ENCODE measurements at regions not wholly inside any gene's neighbourhood (a gene's known extent, or its start where the extent isn't known, plus 50 kb on each side); places are given as distances from the start of the nearest gene placed in this dataset.

DNA sequence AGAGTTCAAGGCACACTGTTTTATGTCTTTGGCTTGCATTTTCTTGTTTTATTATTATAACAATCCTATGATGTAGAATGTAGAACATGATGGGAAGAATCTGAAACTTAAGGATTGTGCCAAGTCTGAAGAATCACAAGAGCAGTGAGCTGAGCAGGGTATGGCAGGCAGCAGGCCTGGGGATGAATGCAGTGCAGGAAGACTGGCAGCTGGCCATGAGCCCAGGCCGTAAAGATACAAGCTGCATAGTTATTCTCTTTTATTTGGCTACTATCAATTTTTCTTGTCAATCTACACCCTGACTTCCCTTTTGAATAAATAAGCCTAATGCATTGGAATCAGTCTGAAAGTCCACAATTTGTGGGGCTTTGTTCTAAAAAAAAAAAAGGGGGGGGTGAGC, 89.6 kb upstream of the ARPP21 start:
- DNase-seq (ENCODE audit: low read depth): no peak
- no peak overlapping the region for H3K4me3 ChIP-seq (ENCODE audit: low read depth, low read length)
- no peak for TF ChIP-seq CTCF (conservative IDR thresholded peaks at IDR 0.05; ENCODE audit: low read depth, low read length)

- no peak for TF ChIP-seq CTCF (conservative IDR thresholded peaks at IDR 0.05; ENCODE audit: low read depth, low read length)
- no peak for DNase-seq (ENCODE audit: low read depth)
- H3K4me3 ChIP-seq (ENCODE audit: low read depth, low read length): no peak overlapping the region
Measured at GRCh38 chr3:35562141-35562540, 77.2 kb upstream of the ARPP21 start.

- no peak for TF ChIP-seq CTCF (conservative IDR thresholded peaks at IDR 0.05; ENCODE audit: low read depth, low read length)
- no peak for DNase-seq (ENCODE audit: low read depth)
- no peak overlapping the region for H3K4me3 ChIP-seq (ENCODE audit: low read depth, low read length)
Measured at GRCh38 chr3:35565048-35565447, 74.3 kb upstream of the ARPP21 start.
